ENCODE measurements at regions not wholly inside any gene's neighbourhood (a gene's known extent, or its start where the extent isn't known, plus 50 kb on each side); places are given as distances from the start of the nearest gene placed in this dataset.
"Not testable (repeated sequence)": the region's sequence is repeated elsewhere in the genome, so short reads cannot be mapped to it uniquely, and the experiment has no call there.

GRCh38 chr14:103275000-103275399, 59.0 kb upstream of the EIF5 start:
- Histone ChIP-seq H3K4me1 (replicated peaks) (no peaks in the 10 kb centered on the region), H3K27ac (no peak overlapping the region), H3K27me3 (replicated peaks) (no peaks in the 10 kb centered on the region), H3K4me3 (no peak overlapping the region), H3K9me3 (replicated peaks) (no peaks in the 10 kb centered on the region), H3K36me3 (no peaks in the 10 kb centered on the region)
- no peak for DNase-seq (ENCODE audit: low read depth in 1 of 2, low spot score in 2 of 2)

GRCh38 chr14:103277931-103278330, 56.1 kb upstream of the EIF5 start:
- H3K9me3 ChIP-seq (replicated peaks): no peaks in the 10 kb centered on the region
- no peak overlapping the region for H3K27ac ChIP-seq
- no peaks in the 10 kb centered on the region for H3K4me1 ChIP-seq (replicated peaks)
- no peaks in the 10 kb centered on the region for H3K27me3 ChIP-seq (replicated peaks)
- no peaks in the 10 kb centered on the region for H3K36me3 ChIP-seq
- H3K4me3 ChIP-seq: no peak overlapping the region
- no peak for DNase-seq (ENCODE audit: low read depth in 1 of 2, low spot score in 2 of 2)

GRCh38 chr14:103279142-103280025, 54.7 kb upstream of the EIF5 start:
- Histone ChIP-seq H3K4me1 (replicated peaks) (no peaks in the 10 kb centered on the region), H3K9me3 (replicated peaks) (no peaks in the 10 kb centered on the region), H3K27ac (no peak overlapping the region), H3K27me3 (replicated peaks) (no peaks in the 10 kb centered on the region), H3K36me3 (no peaks in the 10 kb centered on the region), H3K4me3 (no peak overlapping the region)
- no peak for DNase-seq (ENCODE audit: low read depth in 1 of 2, low spot score in 2 of 2)

GRCh38 chr14:103280278-103280928, 53.6 kb upstream of the EIF5 start:
- no peak overlapping the region for H3K4me3 ChIP-seq
- no peaks in the 10 kb centered on the region for H3K9me3 ChIP-seq (replicated peaks)
- H3K27ac ChIP-seq: no peak overlapping the region
- H3K27me3 ChIP-seq (replicated peaks): no peaks in the 10 kb centered on the region
- H3K36me3 ChIP-seq: no peaks in the 10 kb centered on the region
- H3K4me1 ChIP-seq (replicated peaks): no peaks in the 10 kb centered on the region
- DNase-seq (ENCODE audit: low read depth in 1 of 2, low spot score in 2 of 2): no peak

DNA sequence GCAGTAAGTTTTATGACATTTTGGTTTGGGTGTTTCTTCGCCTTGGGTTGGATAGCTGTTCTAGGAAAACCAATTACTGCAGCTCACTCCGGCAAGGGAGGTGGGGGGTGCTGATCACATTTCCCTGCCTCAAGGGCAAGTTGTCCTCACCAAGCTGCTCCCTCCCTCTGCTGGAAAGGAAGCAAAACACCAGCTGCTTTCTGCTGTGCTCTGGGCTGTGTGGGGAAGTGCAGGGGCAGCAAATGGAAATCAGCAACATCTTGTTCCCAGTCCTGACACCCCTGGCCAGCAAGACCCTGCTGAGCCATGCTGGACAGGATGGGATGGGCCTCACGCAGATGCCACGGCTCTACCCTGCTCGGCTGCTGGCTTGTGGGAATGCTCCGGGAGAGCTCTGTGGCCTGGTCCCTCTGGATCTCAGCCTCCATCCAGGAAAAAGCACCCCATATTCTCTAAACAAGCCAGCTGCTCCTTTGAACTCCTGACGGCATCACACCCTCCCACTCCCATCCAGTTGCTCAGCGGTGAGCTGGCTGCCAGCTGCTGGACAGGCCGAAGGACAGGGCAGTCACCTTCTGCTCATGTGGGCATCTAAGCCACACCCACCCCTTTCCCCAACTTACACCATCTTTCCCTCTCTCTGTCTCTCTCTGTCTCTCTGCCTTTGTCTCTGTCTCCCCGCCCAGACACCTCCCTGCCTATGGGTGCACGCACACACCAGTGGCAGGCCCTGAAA, 52.4 kb upstream of the EIF5 start:
- Histone ChIP-seq H3K9me3 (replicated peaks) (no peaks in the 10 kb centered on the region), H3K4me1 (replicated peaks) (no peaks in the 10 kb centered on the region), H3K4me3 (no peak overlapping the region), H3K27ac (no peak overlapping the region), H3K36me3 (no peaks in the 10 kb centered on the region), H3K27me3 (replicated peaks) (no peaks in the 10 kb centered on the region)
- DNase-seq (ENCODE audit: low read depth in 1 of 2, low spot score in 2 of 2): peak in 1 of 2 experiments; percentile 7

- not testable (repeated sequence) for DNase-seq (ENCODE audit: low read depth in 1 of 2, low spot score in 2 of 2); H3K27me3 ChIP-seq (replicated peaks); H3K4me3 ChIP-seq; H3K27ac ChIP-seq; H3K4me1 ChIP-seq (replicated peaks); H3K9me3 ChIP-seq (replicated peaks); H3K36me3 ChIP-seq
Observed at GRCh38 chr14:103282309-103282708, 51.7 kb upstream of the EIF5 start.

DNA sequence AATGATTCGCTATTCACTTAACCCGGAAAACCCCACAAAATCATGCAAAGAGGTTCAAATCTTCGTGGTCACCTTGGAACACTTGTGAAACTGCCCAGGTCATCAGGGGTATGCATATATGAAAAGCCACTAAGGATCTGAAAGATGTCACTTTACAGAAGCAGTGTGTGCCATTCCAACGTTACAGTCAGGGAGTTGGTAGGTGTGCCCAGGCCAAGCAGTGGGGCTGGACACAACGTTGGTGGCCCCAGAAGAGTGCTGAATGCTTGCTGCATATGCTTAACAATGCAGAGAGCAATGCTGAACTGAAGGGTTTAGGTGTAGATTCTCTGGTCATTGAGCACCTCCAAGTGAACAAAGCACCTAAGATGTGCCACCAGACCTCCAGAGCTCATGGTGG, 51.1 kb upstream of the EIF5 start:
- Histone ChIP-seq H3K4me1 (replicated peaks) (no peaks in the 10 kb centered on the region), H3K4me3 (no peak overlapping the region), H3K27me3 (replicated peaks) (no peaks in the 10 kb centered on the region), H3K27ac (no peak overlapping the region), H3K36me3 (no peaks in the 10 kb centered on the region), H3K9me3 (replicated peaks) (no peaks in the 10 kb centered on the region)
- DNase-seq (ENCODE audit: low read depth in 1 of 2, low spot score in 2 of 2): peak in 1 of 2 experiments; percentile 10

- Histone ChIP-seq H3K36me3 (no peaks in the 10 kb centered on the region), H3K27ac (no peak overlapping the region), H3K4me3 (no peak overlapping the region), H3K27me3 (replicated peaks) (no peaks in the 10 kb centered on the region), H3K9me3 (replicated peaks) (no peaks in the 10 kb centered on the region), H3K4me1 (replicated peaks) (no peaks in the 10 kb centered on the region)
- DNase-seq (ENCODE audit: low read depth in 1 of 2, low spot score in 2 of 2): no peak
Observed at GRCh38 chr14:103283916-103284315, 50.1 kb upstream of the EIF5 start.
